Adrenal gland (tissue), 9 donors: ENCODE measurements at regions not wholly inside any gene's neighbourhood (a gene's known extent, or its start where the extent isn't known, plus 50 kb on each side); places are given as distances from the start of the nearest gene placed in this dataset.

Experiments used
- DNase-seq, 7 donors: peaks; one replicate each; pipeline ENCODE4 v3.0.0-alpha.2; 2019 to 2020
- H3K27ac ChIP-seq, 5 donors: fragments of 200-600 bp; sonication (generic) in 4 of 5; 1 replicate in 3 of 5; 2 replicates in 2 of 5; pipeline versions ENCODE4 v1.5.1 to v1.8.0; 2016 to 2020; ENCODE audit warnings: mild to moderate bottlenecking in 1 of 5
- H3K27me3 ChIP-seq: fragments of 200-600 bp; 2 replicates; pipeline ENCODE4 v1.8.0; 2021
- H3K36me3 ChIP-seq, 2 donors: fragments of 200-600 bp; replicated peaks in 1 of 2; 1 replicate in 1 of 2; 2 replicates in 1 of 2; pipeline versions ENCODE4 v1.5.1 to v1.8.0; 2018 to 2022
- H3K4me1 ChIP-seq, 2 donors: fragments of 200-600 bp; replicated peaks in 1 of 2; 1 replicate in 1 of 2; 2 replicates in 1 of 2; pipeline versions ENCODE4 v1.5.1 to v1.8.0; 2018 to 2021
- H3K4me3 ChIP-seq, 4 donors: fragments of 200-600 bp; sonication (generic) in 3 of 4; one replicate each; pipeline ENCODE4 v1.5.1; 2016 to 2018
- H3K9me3 ChIP-seq, 3 donors: fragments of 200-600 bp; sonication (generic) in 1 of 3; replicated peaks in 1 of 3; 1 replicate in 2 of 3; 2 replicates in 1 of 3; pipeline versions ENCODE4 v1.5.1 to v1.8.0; 2016 to 2021
- CTCF ChIP-seq, 6 experiments: fragments of 450-650 bp in 4 of 6; fragments of 200-600 bp in 2 of 6; sonication (generic) in 1 of 6; IDR thresholded peaks; 1 replicate in 5 of 6; 2 replicates in 1 of 6; pipeline versions ENCODE4 v1.5.1 to v1.8.0; 2016 to 2021; ENCODE audit warnings: antibody characterized with exemption in 6 of 6, mild to moderate bottlenecking in 2 of 6, moderate library complexity in 1 of 6
- POLR2A ChIP-seq, 2 donors: fragments of 450-650 bp; IDR thresholded peaks; one replicate each; pipeline ENCODE4 v1.6.1; 2017; ENCODE audit warnings: antibody characterized with exemption in 2 of 2, mild to moderate bottlenecking in 2 of 2, moderate library complexity in 1 of 2
- WGBS, 4 donors: extraction: QIAGEN DNeasy Blood & Tissue Kit in 2 of 4; methylation state at CpG; one replicate each; pipeline versions ENCODE4 v1.1.5 to v1.1.7; 2013 to 2017; 5-methylcytosine and 5-hydroxymethylcytosine counted together
- intact Hi-C, 2 donors: fragments of 100-400 bp; cut with DNase I; formaldehyde crosslinking; loops; one replicate each; pipeline versions ENCODE4 v1.14.1 to v1.15.0; 2022 to 2023
- donor health status: healthy with polysubstance abuse.
- donor health status: Bipolar disorder and iron deficiency.
- donor health status: DM: yes; HTN: yes; CAD: no.
- donor health status: DM: no; HTN: no; CAD: no.
- donor health status: DM: no; HTN: no; CAD: no.

- intact Hi-C loops = no loop called here
- no peak for TF ChIP-seq CTCF (IDR thresholded peaks at IDR 0.05)
- WGBS, 4 donors = 66 to 79% (median 76%) methylated on average over 1 of the region's 1 CpG
- Histone ChIP-seq H3K36me3 (no peaks in the 10 kb centered on the region), H3K9me3 (no peaks in the 10 kb centered on the region), H3K4me3 (no peak overlapping the region), H3K27me3 (no peaks in the 10 kb centered on the region), H3K4me1 (no peaks in the 10 kb centered on the region), H3K27ac (no peak overlapping the region)
- no peak for DNase-seq
Observed at GRCh38 chr14:29097476-29097875, 330.9 kb downstream of the FOXG1 start.

- no peaks in the 10 kb centered on the region for H3K4me1 ChIP-seq
- TF ChIP-seq CTCF (IDR thresholded peaks at IDR 0.05) = no peak
- TF ChIP-seq POLR2A (IDR thresholded peaks at IDR 0.05) = no peak
- H3K9me3 ChIP-seq = no peaks in the 10 kb centered on the region
- no peak overlapping the region for H3K27ac ChIP-seq
- intact Hi-C loops = no loop called here
- H3K36me3 ChIP-seq = no peaks in the 10 kb centered on the region
- 43 to 53% (median 51%) methylated on average over 4 of the region's 4 CpGs for WGBS, 4 donors
- no peaks in the 10 kb centered on the region for H3K27me3 ChIP-seq
- DNase-seq = no peak
- no peak overlapping the region for H3K4me3 ChIP-seq
Observed at GRCh38 chr14:29098656-29099055, 332.1 kb downstream of the FOXG1 start.

- intact Hi-C loops = no loop called here
- no peaks in the 10 kb centered on the region for H3K27me3 ChIP-seq
- H3K4me1 ChIP-seq = no peaks in the 10 kb centered on the region
- 71 to 83% (median 78%) methylated on average over 7 of the region's 7 CpGs for WGBS, 4 donors
- no peaks in the 10 kb centered on the region for H3K36me3 ChIP-seq
- no peak overlapping the region for H3K27ac ChIP-seq
- DNase-seq = no peak
- TF ChIP-seq CTCF (IDR thresholded peaks at IDR 0.05) (no peak), POLR2A (IDR thresholded peaks at IDR 0.05) (no peak)
- H3K4me3 ChIP-seq = no peak overlapping the region
- H3K9me3 ChIP-seq = no peaks in the 10 kb centered on the region
Observed at GRCh38 chr14:29102266-29102665, 335.7 kb downstream of the FOXG1 start.

- DNase-seq = no peak
- H3K4me1 ChIP-seq = no peaks in the 10 kb centered on the region
- H3K9me3 ChIP-seq = no peaks in the 10 kb centered on the region
- H3K36me3 ChIP-seq = no peaks in the 10 kb centered on the region
- H3K27me3 ChIP-seq = no peaks in the 10 kb centered on the region
- WGBS, 4 donors = 55 to 80% (median 66%) methylated on average over 2 of the region's 2 CpGs
- no peak overlapping the region for H3K27ac ChIP-seq
- TF ChIP-seq CTCF (IDR thresholded peaks at IDR 0.05) = no peak
- TF ChIP-seq POLR2A (IDR thresholded peaks at IDR 0.05) = no peak
- H3K4me3 ChIP-seq = no peak overlapping the region
- intact Hi-C loops = no loop called here
Observed at GRCh38 chr14:29102996-29103395, 336.4 kb downstream of the FOXG1 start.
